ENCODE measurements at regions not wholly inside any gene's neighbourhood (a gene's known extent, or its start where the extent isn't known, plus 50 kb on each side); places are given as distances from the start of the nearest gene placed in this dataset.

GRCh38 chr19:20413705-20414104, 151.9 kb downstream of the ZNF737 start:
- no peak overlapping the region for H3K27ac ChIP-seq
- no peaks in the 10 kb centered on the region for H3K27me3 ChIP-seq
- H3K36me3 ChIP-seq = peaks cover 0 to under 1% (median 0%) of the 10 kb centered on the region in 9 donors
- TF ChIP-seq CTCF (IDR thresholded peaks at IDR 0.05) = no peak
- peaks cover 0 to 17% (median 0%) of the 10 kb centered on the region in 11 donors for H3K9me3 ChIP-seq
- no peaks in the 10 kb centered on the region for H3K4me1 ChIP-seq
- 94 to 97% methylated on average over 3 of the region's 3 CpGs for WGBS, 2 donors
- intact Hi-C loops (cut with DNase I) = loop anchor here in 2 of 10 donors (2.0 to 5.0 kb wide), 2 partner anchors 123 to 124 kb away; no protein-coding TSS in a partner anchor
- DNase-seq = no peak
- no peak for ATAC-seq
- no peak overlapping the region for H3K4me3 ChIP-seq

GRCh38 chr19:20412846-20413245, 152.7 kb downstream of the ZNF737 start:
- DNase-seq = no peak
- H3K27ac ChIP-seq = no peak overlapping the region
- H3K9me3 ChIP-seq = peaks cover 0 to 13% (median 0%) of the 10 kb centered on the region in 11 donors
- no peak for TF ChIP-seq CTCF (IDR thresholded peaks at IDR 0.05)
- peaks cover 0 to 4% (median 0%) of the 10 kb centered on the region in 9 donors for H3K36me3 ChIP-seq
- intact Hi-C loops (cut with DNase I) = loop anchor here in 2 of 10 donors (2.0 to 5.0 kb wide), 2 partner anchors 124 kb away; no protein-coding TSS in a partner anchor
- no peak overlapping the region for H3K4me3 ChIP-seq
- H3K27me3 ChIP-seq = no peaks in the 10 kb centered on the region
- no peaks in the 10 kb centered on the region for H3K4me1 ChIP-seq
- no peak for ATAC-seq

- Histone ChIP-seq H3K27ac (no peak overlapping the region), H3K4me1 (no peaks in the 10 kb centered on the region), H3K9me3 (peaks cover 0 to 100% (median 90%) of the 10 kb centered on the region in 11 donors), H3K4me3 (no peak overlapping the region), H3K36me3 (peaks cover 0 to 15% (median 0%) of the 10 kb centered on the region in 9 donors), H3K27me3 (no peaks in the 10 kb centered on the region)
- TF ChIP-seq CTCF (IDR thresholded peaks at IDR 0.05) = no peak
- DNase-seq (no peak), ATAC-seq (no peak)
- intact Hi-C loops (cut with DNase I) = no loop called here
Observed at GRCh38 chr19:20397292-20397691, 168.3 kb downstream of the ZNF737 start.

- 82 to 86% methylated on average over 6 of the region's 6 CpGs for WGBS, 2 donors
- Histone ChIP-seq H3K4me1 (no peaks in the 10 kb centered on the region), H3K27ac (no peak overlapping the region), H3K36me3 (no peaks in the 10 kb centered on the region), H3K27me3 (no peaks in the 10 kb centered on the region), H3K9me3 (peaks cover 0 to 98% (median 31%) of the 10 kb centered on the region in 11 donors), H3K4me3 (no peak overlapping the region)
- TF ChIP-seq CTCF (IDR thresholded peaks at IDR 0.05) = no peak
- intact Hi-C loops (cut with DNase I) = no loop called here
- DNase-seq (no peak), ATAC-seq (no peak)
Observed at GRCh38 chr19:20388706-20389225, 176.8 kb downstream of the ZNF737 start.

Data from heart right ventricle (tissue), 16 donors.